ENCODE measurements at regions not wholly inside any gene's neighbourhood (a gene's known extent, or its start where the extent isn't known, plus 50 kb on each side); places are given as distances from the start of the nearest gene placed in this dataset.

GRCh38 chr20:6674831-6675230, 92.7 kb upstream of the BMP2 start:
- 45 to 48% methylated on average over 1 of the region's 1 CpG for WGBS, 2 donors
- DNase-seq (ENCODE audit: low spot score in 2 of 2): no peak
- H3K4me3 ChIP-seq (ENCODE audit: low read depth, poor library complexity, severe bottlenecking): no peak overlapping the region
- TF ChIP-seq POLR2A (IDR thresholded peaks at IDR 0.05) (no peak), CTCF (IDR thresholded peaks at IDR 0.05) (no peak)
- intact Hi-C loops (cut with DNase I; ENCODE audit: low total_unique reads): no loop called here

DNA sequence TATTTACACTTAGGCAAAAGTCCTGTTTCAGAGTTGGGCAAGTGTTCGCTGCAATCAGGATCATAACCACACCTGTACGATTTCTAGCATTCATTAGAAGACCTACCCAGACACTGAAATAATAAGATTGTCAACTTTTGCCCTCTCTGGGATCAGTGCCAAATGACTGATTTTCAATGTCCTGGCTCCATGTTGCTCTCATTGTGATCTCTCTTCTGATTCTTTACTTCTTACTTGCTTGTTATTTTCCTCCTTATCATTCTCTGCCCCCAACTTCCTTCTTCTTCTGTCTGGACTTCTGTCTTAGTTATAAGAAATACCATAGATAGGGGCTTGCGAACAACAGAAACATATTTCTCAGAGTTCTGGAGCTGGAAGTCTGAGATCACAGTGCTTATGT, 94.4 kb upstream of the BMP2 start:
- intact Hi-C loops (cut with DNase I; ENCODE audit: low total_unique reads): no loop called here
- TF ChIP-seq CTCF (IDR thresholded peaks at IDR 0.05): no peak
- no peak for DNase-seq (ENCODE audit: low spot score in 2 of 2)
- no peak overlapping the region for H3K4me3 ChIP-seq (ENCODE audit: low read depth, poor library complexity, severe bottlenecking)
- WGBS, 2 donors: 60 to 76% methylated on average over 3 of the region's 3 CpGs

- H3K4me3 ChIP-seq (ENCODE audit: low read depth, poor library complexity, severe bottlenecking): no peak overlapping the region
- TF ChIP-seq POLR2A (IDR thresholded peaks at IDR 0.05): no peak
- no peak for TF ChIP-seq CTCF (IDR thresholded peaks at IDR 0.05)
- intact Hi-C loops (cut with DNase I; ENCODE audit: low total_unique reads): no loop called here
- DNase-seq (ENCODE audit: low spot score in 2 of 2): no peak
- 91 to 93% methylated on average over 3 of the region's 3 CpGs for WGBS, 2 donors
These were observed 95.7 kb upstream of the BMP2 start for GRCh38 chr20:6671829-6672228.

GRCh38 chr20:6668546-6668945, 98.9 kb upstream of the BMP2 start:
- H3K4me3 ChIP-seq (ENCODE audit: low read depth, poor library complexity, severe bottlenecking): no peak overlapping the region
- TF ChIP-seq POLR2A (IDR thresholded peaks at IDR 0.05): no peak
- no peak for TF ChIP-seq CTCF (IDR thresholded peaks at IDR 0.05)
- DNase-seq (ENCODE audit: low spot score in 2 of 2): no peak
- intact Hi-C loops (cut with DNase I; ENCODE audit: low total_unique reads): no loop called here

GRCh38 chr20:6665621-6666355, 101.7 kb upstream of the BMP2 start:
- TF ChIP-seq CTCF (IDR thresholded peaks at IDR 0.05): no peak
- TF ChIP-seq POLR2A (IDR thresholded peaks at IDR 0.05): no peak
- H3K4me3 ChIP-seq (ENCODE audit: low read depth, poor library complexity, severe bottlenecking): no peak overlapping the region
- WGBS, 2 donors: 69 to 72% methylated on average over 5 of the region's 5 CpGs
- intact Hi-C loops (cut with DNase I; ENCODE audit: low total_unique reads): no loop called here
- no peak for DNase-seq (ENCODE audit: low spot score in 2 of 2)

DNA sequence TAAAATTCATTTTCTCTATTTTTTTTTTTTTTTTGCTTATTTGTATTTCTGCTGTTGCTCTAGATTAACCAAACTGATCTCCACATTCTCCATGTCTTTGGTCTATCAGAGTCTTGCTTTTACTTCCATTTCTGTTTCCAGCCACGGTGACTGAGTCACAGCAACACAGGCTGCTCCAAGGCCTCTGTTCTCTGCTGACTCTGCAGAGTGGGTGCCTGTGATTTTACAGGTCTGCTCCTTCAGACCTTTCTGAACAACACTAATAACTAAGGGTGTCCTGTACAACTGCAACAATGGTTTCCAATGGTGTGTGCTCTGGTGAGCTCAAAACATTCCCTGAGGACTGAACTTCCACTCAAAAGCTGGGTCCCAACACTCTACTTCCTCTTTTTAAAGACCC, 102.3 kb upstream of the BMP2 start:
- TF ChIP-seq POLR2A (IDR thresholded peaks at IDR 0.05) (no peak), CTCF (IDR thresholded peaks at IDR 0.05) (no peak)
- WGBS, 2 donors: 62 to 63% methylated on average over 1 of the region's 1 CpG
- DNase-seq (ENCODE audit: low spot score in 2 of 2): no peak
- H3K4me3 ChIP-seq (ENCODE audit: low read depth, poor library complexity, severe bottlenecking): no peak overlapping the region
- intact Hi-C loops (cut with DNase I; ENCODE audit: low total_unique reads): no loop called here
